ENCODE measurements at regions not wholly inside any gene's neighbourhood (a gene's known extent, or its start where the extent isn't known, plus 50 kb on each side); places are given as distances from the start of the nearest gene placed in this dataset.

DNA sequence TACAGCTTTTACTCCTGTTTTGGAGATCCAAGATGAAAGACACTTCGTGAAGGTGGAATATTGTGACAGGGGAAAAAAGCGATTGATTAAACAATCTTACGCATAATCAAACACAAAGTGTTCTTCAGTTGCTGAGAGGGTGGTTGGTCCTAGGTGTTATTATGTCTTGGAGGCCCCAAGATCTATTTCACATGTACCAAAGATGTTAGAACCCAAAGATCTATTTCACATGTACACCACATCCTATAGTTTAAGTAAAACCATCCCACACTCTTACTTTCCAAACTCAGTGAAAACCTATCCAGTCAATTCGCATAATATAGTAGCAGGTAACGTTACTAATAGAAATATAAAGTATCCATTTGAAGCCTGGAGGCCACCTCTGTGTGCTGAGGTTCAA is 242.6 kb upstream of the MAF start:
- no peak for DNase-seq (ENCODE audit: low read depth)
- H3K4me3 ChIP-seq (replicated peaks; ENCODE audit: low read depth, low read length) = no peak overlapping the region
- TF ChIP-seq, protein P1, sequence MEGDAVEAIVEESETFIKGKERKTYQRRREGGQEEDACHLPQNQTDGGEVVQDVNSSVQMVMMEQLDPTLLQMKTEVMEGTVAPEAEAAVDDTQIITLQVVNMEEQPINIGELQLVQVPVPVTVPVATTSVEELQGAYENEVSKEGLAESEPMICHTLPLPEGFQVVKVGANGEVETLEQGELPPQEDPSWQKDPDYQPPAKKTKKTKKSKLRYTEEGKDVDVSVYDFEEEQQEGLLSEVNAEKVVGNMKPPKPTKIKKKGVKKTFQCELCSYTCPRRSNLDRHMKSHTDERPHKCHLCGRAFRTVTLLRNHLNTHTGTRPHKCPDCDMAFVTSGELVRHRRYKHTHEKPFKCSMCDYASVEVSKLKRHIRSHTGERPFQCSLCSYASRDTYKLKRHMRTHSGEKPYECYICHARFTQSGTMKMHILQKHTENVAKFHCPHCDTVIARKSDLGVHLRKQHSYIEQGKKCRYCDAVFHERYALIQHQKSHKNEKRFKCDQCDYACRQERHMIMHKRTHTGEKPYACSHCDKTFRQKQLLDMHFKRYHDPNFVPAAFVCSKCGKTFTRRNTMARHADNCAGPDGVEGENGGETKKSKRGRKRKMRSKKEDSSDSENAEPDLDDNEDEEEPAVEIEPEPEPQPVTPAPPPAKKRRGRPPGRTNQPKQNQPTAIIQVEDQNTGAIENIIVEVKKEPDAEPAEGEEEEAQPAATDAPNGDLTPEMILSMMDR (IDR thresholded peaks at IDR 0.05; ENCODE audit: low read length, missing control alignments) = no peak

DNA sequence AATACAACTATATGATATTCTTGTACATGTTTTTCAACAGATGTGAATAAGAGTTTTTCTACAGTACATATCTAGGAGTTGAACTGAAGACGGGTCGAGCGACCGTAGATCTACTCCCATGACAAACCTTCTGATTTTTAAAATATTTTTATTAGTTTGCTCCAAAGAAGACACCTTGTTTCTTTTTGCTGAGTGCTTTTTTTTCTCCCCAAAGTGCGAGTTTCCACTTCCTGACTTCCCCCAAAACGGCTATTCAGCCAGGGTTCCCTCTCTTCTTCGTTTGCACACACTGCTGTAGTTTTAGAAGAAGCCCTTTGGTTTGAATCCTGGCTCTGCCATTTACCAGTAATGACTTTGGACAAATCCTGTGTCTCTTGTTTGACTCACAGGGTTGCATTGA is 241.7 kb upstream of the MAF start:
- TF ChIP-seq, protein P1 (IDR thresholded peaks at IDR 0.05; ENCODE audit: low read length, missing control alignments) = no peak
- no peak overlapping the region for H3K4me3 ChIP-seq (replicated peaks; ENCODE audit: low read depth, low read length)
- DNase-seq (ENCODE audit: low read depth) = no peak

DNA sequence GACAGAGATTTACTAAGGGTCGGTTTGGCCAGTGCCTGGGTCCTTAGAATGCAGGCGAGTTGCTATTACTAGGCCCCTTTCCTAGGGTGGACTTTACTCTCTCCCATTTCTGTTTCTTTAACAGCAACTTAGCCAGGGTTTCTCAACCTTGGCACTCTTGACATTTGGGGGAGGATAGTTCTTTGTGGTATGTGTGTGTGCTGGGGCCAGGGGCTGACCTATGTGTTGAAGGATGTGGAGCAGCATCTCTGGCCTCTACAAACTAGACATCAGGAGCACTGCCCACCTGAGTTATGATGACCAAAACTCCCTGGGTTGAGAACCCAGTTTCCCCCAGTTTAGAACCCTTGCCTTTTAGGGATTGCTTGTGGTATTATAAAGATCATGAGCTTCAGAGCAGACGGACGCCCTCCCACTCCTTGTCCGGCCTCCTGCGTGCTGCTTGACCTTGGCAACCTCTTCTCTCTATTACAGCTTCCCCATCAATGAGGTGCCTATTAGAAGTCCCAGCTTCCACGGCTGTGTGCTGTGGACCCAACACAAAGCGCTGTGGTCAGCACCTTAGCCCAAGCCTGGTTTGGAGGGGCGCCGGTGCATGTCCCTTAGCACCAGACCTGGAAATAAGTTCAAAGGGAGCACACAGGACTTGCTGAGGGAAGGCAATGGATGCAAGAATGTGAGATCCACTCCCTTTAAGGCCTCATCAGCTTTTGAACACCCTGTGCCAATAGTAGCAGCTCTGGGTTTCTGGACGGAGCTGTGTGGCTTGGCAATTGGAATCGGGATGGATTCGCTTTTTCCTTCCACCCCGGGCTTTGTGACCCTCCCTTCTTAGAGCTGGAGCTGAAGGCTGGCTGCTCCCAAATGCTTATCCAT is 239.2 kb upstream of the MAF start:
- TF ChIP-seq, protein P1 (IDR thresholded peaks at IDR 0.05; ENCODE audit: low read length, missing control alignments) = no peak
- no peak for DNase-seq (ENCODE audit: low read depth)
- no peak overlapping the region for H3K4me3 ChIP-seq (replicated peaks; ENCODE audit: low read depth, low read length)

DNA sequence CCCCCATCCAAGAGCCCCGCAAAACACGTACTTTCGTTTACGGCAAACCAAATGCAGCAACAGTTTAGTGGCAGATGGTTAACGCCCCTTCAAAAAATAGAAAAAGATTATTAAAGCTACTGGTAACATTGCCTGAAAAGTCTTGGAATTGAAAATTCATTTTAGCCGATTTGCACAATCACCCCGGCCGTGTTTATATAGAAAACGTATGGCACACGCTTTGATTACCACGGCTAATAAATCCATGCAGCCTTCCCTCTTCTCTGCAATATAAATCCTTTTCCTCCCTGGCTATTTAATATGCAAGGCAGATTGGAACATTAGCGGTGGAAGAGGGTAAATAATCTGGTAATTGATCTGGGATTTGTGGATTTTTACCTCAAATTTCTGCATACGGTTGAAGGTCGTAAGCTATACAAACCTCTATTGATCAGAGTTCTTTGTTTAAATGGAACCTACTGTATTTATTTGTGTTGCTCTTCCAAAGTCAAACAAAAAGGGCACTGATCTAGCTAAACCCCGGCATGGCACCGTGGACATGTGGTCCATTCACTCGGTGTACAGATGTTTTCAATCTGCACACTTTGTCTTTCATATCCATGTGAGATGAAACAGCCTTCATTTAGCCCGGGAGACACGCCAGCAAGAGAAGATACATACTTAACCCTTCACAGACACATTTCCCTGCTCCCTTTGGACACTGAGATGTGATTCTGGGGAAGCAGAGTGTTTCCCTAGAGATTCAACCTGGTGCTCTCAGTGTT is 238.1 kb upstream of the MAF start:
- DNase-seq (ENCODE audit: low read depth) = no peak
- H3K4me3 ChIP-seq (replicated peaks; ENCODE audit: low read depth, low read length) = no peak overlapping the region
- TF ChIP-seq, protein P1 (IDR thresholded peaks at IDR 0.05; ENCODE audit: low read length, missing control alignments) = no peak

DNA sequence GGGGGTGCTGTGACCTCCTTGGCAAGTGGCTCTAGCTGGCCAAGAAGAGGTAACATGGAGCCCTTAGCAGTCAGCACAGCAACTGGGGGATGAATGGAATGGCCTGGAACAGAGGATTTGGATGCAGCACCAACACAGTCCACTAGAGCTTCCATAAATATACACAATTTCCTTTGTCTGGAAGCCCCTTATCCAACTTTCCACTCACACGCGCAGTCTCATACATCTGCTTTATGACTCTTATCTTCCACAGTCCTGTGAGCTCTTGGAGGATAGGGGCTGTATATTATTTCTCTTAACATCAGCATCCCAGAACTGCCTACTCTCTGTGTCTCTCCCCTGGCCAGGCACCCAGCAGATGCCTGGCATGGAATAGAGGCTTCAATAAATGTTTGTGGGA is 235.6 kb upstream of the MAF start:
- H3K4me3 ChIP-seq (replicated peaks; ENCODE audit: low read depth, low read length) = no peak overlapping the region
- DNase-seq (ENCODE audit: low read depth) = no peak
- TF ChIP-seq, protein P1 (IDR thresholded peaks at IDR 0.05; ENCODE audit: low read length, missing control alignments) = no peak

DNA sequence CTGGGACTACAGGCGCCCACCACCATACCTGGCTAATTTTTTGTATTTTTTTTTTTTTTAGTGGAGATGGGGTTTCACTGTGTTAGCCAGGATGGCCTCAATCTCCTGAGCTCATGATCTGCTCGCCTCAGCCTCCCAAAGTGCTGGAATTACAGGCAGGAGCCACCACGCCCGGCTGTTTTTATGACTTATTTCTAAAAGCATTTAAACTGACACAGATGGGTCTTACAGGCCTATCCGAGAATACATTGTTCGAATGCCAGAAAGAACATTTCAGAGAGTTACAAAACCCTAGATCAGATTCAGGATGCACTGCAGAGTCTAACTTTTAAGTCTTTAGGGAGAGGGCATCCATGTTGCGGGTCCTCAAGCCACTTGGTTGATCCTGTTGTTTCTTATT is 234.7 kb upstream of the MAF start:
- TF ChIP-seq, protein P1 (IDR thresholded peaks at IDR 0.05; ENCODE audit: low read length, missing control alignments) = no peak
- H3K4me3 ChIP-seq (replicated peaks; ENCODE audit: low read depth, low read length) = no peak overlapping the region
- DNase-seq (ENCODE audit: low read depth) = no peak
